EH (cell line): ENCODE measurements at regions not wholly inside any gene's neighbourhood (a gene's known extent, or its start where the extent isn't known, plus 50 kb on each side); places are given as distances from the start of the nearest gene placed in this dataset.
"Not testable (repeated sequence)": the region's sequence is repeated elsewhere in the genome, so short reads cannot be mapped to it uniquely, and the experiment has no call there.

ENCODE experiments used
- DNase-seq: peaks from one replicate; pipeline ENCODE4 v3.0.0-alpha.2; 2015; ENCODE audit warnings: low read depth

- DNase-seq = no peak
These were observed 402.6 kb downstream of the SAMD5 start for GRCh38 chr6:147911057-147911456.

DNA sequence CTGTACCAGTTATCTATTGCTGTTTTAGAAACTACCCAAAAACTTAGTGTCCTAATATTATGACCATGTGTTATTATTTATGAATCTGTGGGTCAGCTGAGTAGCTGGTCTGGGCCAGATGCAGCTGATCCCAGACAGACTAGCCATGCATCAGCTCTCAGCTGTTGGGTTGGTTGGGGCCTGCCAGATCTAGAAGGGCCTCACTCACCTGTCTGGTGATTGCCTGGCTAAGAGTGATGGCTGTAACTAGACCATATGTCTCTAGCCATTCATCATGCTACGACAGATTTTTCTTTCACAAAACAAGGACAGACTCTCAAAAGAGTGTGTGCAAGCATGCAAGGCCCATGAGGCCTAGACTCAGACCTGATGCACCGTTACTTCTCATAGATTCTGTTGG is 403.2 kb downstream of the SAMD5 start:
- no peak for DNase-seq

DNA sequence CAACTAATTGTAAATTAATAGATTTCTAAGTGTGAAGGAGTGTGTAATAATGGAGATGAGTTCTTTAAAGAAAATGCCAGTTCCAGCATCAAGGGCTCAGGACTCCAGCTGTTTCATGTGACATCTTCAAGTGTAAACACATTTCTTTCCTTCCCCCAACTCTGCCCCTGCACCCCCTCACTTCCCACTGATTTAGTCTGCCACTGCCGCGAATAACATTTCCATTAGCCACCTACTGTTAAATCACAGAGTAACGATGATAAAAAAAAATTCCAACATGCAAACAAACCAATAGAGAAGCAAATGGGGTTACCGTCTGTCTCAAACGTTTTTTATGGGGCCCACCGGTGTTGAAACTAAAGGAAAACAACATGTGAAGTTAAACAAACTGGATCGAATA is 414.3 kb downstream of the SAMD5 start:
- DNase-seq = no peak

DNA sequence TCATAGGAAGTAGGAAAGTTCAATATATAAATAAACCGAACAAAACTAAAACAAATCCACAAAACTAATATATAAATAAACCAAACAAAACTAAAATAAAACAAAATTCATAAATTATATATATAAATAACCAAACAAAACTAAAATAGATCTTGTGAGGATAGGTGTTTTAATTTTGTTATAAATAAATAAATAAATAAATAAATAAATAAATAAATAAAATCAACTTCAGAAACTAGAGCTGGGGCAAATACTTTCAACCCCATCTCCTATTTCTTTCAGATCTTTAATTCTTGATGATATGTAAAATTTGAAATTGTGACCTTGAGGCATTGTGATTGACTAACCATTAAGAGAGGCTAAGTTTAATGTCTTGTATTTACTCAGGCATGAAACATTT is 416.1 kb downstream of the SAMD5 start:
- no peak for DNase-seq

DNA sequence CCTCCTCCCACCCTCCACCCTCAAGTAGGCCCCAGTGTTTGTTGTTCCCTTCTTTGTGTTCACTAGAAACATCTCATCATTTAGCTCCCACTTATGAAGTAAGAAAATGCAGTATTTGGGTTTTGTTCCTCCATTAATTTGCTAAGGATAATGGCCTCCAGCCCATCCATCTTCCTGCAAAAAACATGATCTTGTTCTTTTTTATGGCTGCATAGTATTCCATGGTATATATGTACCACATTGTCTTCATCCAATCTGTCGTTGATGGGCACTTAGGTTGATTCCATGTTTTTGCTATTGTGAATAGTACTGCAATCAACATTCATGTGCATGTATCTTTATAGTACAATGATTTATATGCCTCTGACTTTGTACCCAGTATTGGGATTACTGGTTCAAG is 416.8 kb upstream of the SASH1 start:
- DNase-seq = no peak

GRCh38 chr6:147930745-147931144 is 411.9 kb upstream of the SASH1 start:
- DNase-seq = no peak

DNA sequence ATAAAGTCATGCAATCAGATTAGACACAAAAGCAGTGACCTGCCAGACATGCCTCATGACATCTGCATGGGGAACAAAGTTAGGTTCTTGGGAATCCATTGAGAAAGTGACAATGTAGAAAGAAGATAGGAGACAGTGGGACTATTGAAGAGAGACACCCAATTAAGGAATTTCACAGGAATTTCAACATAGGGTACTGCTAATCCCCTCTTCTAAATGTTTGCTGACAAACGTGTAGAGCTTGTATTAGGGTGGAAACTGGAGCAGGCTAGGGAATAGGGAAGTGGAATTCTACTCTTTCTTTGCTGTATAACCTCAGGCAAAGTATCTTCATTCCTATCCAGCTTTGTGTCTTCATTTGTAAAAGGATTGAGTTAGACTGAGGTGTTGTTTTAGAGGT is 409.4 kb upstream of the SASH1 start:
- DNase-seq = no peak

DNA sequence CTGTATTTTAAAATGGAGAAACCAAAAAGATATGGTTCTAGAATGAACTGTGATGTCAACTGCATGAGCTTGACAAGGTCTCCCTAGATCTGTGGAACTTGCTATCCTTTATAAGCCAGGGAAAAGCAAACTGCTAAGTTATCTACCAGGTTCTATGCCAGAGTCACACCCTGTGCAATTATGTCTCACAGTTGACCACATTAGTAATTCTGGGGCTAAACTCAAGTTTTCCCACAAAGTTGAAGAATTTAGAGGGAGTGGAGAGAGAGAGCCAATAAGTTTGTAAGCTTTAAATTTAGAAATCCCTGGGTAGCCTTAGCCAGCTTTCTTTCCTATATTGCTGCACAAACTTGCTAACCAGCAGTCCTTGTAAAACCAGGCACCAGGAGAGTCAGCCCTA is 407.0 kb upstream of the SASH1 start:
- peak; percentile 28 for DNase-seq

DNA sequence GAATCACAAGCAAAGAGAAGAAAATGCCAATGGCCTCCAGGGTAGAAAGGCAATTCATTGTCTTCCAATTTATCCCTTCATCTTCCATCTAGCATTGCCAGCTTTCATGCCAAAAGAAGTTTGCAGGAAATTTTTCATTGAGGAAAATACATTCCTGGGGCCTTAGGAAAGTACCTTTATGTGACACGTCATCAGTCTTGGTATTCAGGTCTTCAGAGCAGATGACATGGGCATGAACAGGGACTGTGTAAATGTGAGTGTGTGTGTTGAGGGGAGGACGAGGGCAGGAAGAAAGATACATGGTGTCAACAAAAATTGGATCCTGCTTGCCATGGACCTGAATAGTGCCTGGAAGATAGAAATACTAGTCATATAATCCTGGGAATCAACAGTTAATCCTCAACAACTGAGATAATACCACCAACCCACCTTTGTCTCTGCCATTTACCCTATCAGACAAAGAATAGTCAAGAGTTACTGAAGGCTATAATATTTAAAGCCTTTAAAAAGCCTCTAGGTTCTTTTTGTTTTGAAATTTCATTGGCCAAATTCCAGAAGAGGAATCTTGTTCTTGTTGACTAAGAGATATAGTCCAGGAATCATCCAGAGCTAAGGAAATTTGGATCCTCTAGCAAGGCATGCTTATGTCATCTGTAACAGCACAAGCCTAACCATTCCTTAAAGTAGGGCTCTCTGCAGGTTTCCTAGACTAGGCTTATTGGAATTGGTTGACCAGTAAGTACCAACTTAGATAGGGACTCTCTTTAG is 405.8 kb upstream of the SASH1 start:
- DNase-seq = peak; percentile 32

DNA sequence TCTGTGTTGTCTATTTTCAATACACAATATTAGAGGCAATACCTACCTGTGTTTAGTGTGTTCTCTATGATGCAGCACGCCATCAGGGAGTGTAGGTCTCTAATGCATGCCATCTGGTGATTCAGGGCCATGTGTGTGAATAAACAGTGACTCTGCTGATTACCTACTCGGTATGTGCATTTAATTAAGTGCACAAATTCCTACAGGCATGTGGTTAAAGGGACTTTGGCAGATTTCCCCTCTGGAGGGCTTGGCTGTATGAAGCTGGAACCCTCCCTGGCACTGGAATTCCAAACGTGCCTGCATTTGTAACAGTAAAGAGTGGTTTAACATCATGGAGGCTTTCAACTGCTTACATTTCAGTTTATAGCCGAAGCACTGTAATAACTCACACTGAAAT is 401.5 kb upstream of the SASH1 start:
- peak; percentile 89 for DNase-seq

DNA sequence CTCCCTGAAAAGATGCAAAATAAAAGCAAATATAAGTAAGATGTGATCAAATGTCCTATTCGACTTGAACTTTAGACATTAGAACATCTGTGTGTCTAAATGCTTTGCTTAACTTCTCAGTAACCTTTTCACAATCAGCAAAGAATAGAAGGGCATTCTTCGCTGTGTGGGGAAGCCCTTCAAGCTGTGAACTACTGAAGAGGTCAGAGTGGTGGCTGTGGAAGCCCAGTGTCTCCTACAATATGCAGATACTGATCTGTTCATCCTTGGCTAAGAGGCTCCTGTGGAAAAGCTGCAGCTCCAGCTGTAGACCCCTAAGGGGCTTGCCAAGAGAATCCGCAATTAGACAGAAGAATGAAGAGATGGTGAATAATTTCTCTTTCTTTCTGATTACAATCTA is 400.3 kb upstream of the SASH1 start:
- peak; percentile 23 for DNase-seq

DNA sequence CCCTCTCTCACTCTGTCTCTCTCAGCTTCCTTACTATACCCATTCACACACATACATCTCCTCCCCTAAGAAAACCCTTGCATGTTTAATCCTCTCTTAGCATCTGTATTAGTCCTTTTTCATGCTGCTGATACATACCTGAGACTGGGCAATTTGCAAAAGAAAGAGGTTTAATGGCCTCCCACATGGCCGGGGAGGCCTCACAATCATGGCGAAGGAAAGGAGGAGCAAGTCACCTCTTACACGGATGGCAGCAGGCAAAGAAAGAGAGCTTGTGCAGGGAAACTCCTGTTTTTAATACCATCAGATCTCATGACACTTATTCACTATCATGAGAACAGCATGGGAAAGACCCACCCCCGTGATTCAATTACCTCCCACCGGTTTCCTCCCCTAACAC is 398.5 kb upstream of the SASH1 start:
- no peak for DNase-seq

- DNase-seq = peak; percentile 87
These were observed 395.1 kb upstream of the SASH1 start for GRCh38 chr6:147947521-147947920.

GRCh38 chr6:147949981-147950622 is 392.5 kb upstream of the SASH1 start:
- peak; percentile 72 for DNase-seq

GRCh38 chr6:147950623-147950987 is 392.0 kb upstream of the SASH1 start:
- peak; percentile 76 for DNase-seq

DNA sequence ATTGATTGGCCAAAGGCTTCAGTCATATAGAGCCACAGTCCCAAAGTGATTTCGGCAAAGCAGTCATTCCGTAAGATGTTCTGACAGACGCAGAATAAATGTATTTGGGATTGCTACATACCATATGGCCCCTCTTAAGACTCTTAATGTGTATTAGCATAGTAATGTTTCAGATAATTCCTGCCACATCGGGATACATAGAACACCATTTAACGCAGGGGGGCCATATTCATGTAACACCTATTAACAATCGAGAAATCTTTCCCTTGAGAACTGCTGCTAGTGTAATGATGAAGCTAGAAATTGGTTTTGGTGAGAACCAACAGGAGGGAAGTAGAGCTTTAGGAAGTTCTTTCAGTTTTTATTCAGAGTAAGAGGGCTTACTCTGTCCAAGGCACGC is 390.9 kb upstream of the SASH1 start:
- no peak for DNase-seq

- no peak for DNase-seq
These were observed 387.7 kb upstream of the SASH1 start for GRCh38 chr6:147954938-147955337.

DNA sequence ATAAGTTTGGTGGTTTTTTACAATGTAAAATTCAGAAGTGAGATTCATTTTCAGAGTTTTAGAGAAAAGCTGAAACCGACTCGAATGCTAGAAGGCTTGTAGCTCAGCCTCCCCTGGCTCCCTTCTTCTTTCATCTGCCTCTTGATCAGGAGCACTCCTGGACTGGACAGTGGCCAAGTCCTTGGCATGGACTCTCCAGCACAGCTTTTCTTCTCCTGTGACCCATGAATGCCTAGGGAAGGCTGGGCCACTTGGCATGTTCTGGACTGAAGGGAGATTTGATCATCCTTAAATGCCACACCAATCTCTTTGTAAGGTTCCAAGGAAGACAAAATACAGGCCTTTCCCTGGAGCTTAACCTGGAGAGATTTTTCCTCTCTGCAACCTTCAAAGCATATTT is 384.0 kb upstream of the SASH1 start:
- DNase-seq = no peak

GRCh38 chr6:147961481-147962141 is 381.0 kb upstream of the SASH1 start:
- DNase-seq = no peak

- not testable (repeated sequence) for DNase-seq
These were observed 377.2 kb upstream of the SASH1 start for GRCh38 chr6:147965448-147965847.

- DNase-seq = no peak
These were observed 371.7 kb upstream of the SASH1 start for GRCh38 chr6:147970970-147971369.

DNA sequence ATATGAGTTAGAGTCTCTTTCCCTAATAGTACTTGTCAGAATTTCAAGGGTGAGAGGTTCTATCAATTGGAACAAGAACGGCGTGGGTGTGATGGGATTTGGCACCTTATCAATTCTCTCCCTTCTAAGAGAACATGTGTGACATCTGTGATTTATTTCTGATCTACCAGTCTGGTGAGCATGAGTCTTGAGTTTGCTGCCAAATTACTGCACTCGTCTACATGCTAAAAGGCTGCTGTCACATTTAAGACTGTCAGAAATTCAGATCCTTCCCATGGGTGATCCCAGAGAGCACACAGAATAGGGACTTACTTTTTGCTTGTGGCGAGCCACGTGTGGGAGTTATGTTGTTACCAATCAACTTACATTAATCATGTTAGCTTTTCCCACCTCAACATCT is 370.2 kb upstream of the SASH1 start:
- no peak for DNase-seq

GRCh38 chr6:147973806-147974205 is 368.8 kb upstream of the SASH1 start:
- peak; percentile 3 for DNase-seq
